HPDE6-E6E7 (cell line): ENCODE measurements at regions not wholly inside any gene's neighbourhood (a gene's known extent, or its start where the extent isn't known, plus 50 kb on each side); places are given as distances from the start of the nearest gene placed in this dataset.
A peak's percentile ranks its signal among the peaks of the same experiment; 100 is the strongest.

ENCODE experiments used
- DNase-seq: peaks from one replicate; pipeline ENCODE4 v3.0.0; 2011; ENCODE audit warnings: missing footprints; ENCODE audit errors: extremely low spot score

- no peak for DNase-seq
These were observed 139.8 kb downstream of the RPL22L1 start for GRCh38 chr3:170730071-170730812.

DNA sequence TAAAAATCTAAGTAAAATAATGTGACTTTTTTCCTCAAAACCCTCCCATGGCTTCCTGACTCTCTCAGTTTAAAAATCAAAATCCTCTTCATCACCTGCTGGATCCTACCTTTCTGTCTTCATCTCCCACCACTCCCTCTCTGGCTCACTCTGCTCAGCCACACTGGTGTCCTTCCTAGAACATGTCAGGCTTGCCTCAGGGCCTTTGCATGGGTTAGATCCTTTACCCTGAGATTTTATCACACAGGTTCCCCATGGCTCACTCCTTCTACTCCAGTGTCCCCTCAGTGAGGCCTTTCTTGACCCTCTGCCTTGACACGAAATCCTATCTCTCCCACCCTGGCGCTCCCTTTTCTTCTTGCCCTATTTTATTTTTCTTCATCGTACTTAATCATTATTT lies 141.8 kb downstream of the RPL22L1 start:
- no peak for DNase-seq

- DNase-seq: no peak
These were observed 141.9 kb upstream of the SLC7A14 start for GRCh38 chr3:170727754-170728153.

GRCh38 chr3:170726976-170727661 lies 141.2 kb upstream of the SLC7A14 start:
- peak; percentile 82 for DNase-seq

GRCh38 chr3:170725285-170725731 lies 139.4 kb upstream of the SLC7A14 start:
- DNase-seq: no peak

DNA sequence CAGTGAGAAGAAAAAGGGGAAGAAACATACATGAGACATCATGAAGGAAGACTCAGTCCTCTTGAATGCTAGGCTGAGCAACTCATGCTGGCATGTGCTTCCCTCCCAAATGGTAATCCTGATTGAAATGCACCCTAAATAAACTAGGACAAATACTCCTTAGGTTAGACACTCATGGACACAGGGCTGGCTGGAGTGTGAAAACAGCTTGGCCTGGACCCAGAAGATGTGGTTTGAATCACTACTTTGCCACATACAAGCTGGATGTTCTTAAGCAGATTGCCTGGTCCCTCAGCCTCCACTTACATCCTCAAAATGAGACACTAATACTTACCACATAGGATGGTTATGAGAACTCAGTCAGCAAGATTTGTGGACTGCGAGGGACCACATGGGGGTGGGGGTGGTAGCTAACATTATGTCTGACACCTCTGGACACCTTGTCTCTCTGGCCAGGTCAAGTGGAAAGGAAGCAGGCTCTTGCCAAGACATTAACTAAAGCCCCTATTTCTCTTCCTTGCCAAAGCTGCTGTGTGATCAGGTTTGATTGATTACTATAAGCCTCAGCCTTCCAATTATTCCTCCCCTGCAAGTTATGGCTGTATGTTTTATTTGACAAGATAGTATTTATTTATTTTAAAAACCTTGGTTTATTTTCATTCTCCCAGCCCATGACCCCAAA lies 138.9 kb upstream of the SLC7A14 start:
- DNase-seq: no peak

DNA sequence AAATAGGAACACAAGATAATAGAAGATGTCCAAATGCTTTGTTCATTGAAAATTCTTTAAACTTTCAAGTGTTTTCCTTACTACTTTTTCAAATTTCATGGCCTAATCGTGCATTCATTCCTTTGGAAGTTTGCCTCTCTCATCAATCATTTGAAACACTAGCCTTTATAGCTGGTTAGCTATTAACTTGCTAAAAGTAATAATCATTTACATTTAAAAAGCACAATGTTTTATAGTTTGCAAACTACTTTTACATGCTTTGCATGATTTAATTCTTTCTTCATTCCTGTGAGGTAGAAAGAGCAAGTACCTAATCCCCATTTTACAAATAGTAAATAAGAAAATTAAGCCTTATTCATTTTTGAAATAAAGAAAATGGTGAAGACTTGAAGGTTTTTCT lies 137.4 kb upstream of the SLC7A14 start:
- no peak for DNase-seq

DNA sequence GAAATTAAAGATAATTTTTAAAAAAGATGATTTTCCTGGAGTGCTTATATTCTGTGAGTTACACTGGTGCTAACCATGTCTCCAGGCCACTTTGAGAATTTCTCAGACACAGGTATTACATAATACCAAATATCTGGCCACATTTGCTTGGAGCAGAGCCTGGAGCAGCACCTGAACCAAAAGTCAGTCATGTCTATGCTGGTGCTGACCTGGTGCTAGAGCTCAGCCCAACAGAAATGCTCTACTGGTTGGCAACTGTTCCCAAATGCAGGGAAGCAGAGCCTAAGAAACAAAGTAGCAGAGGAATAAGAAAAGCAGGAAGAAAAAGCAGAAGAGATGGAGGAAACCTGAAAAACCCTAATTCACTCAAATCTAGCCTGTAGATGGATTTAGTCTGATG lies 135.7 kb upstream of the SLC7A14 start:
- no peak for DNase-seq

DNA sequence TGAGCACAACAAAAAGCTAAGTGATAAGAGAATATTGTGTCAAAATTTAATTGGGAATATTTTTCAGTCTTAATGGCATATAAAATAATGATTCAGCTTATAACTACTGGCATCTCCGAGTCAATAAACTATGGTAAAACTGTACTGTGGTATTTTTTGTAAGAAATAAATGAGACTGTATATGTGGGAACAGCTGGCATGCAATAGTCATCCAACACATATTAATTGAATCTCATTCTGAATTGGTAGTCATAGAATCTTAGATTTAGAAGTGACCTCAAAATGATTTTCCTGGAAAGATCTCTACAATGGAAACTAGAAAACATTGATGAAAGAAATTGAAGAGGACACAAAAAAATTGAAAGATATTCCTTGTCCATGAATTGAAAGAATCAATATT lies 133.4 kb upstream of the SLC7A14 start:
- no peak for DNase-seq

DNA sequence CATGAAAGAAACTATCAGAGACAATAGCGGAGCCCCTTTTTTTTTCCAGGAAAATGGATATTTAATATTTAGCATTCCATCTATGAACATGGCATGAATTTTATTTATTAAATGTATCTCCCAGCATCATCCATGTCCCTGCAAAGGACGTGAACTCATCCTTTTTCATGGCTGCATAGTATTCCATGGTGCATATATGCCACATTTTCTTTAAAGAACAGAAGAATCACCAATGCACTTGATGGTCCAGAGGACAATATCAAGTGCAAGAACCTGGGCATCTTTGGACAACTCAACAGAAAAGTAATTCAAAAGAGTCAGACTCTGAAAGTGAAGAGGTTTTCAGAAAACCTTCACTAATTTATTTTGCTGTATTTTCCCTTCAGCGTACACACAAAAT lies 133.0 kb upstream of the SLC7A14 start:
- no peak for DNase-seq

GRCh38 chr3:170717410-170718402 lies 131.8 kb upstream of the SLC7A14 start:
- no peak for DNase-seq

- no peak for DNase-seq
These were observed 130.4 kb upstream of the SLC7A14 start for GRCh38 chr3:170716172-170716805.

DNA sequence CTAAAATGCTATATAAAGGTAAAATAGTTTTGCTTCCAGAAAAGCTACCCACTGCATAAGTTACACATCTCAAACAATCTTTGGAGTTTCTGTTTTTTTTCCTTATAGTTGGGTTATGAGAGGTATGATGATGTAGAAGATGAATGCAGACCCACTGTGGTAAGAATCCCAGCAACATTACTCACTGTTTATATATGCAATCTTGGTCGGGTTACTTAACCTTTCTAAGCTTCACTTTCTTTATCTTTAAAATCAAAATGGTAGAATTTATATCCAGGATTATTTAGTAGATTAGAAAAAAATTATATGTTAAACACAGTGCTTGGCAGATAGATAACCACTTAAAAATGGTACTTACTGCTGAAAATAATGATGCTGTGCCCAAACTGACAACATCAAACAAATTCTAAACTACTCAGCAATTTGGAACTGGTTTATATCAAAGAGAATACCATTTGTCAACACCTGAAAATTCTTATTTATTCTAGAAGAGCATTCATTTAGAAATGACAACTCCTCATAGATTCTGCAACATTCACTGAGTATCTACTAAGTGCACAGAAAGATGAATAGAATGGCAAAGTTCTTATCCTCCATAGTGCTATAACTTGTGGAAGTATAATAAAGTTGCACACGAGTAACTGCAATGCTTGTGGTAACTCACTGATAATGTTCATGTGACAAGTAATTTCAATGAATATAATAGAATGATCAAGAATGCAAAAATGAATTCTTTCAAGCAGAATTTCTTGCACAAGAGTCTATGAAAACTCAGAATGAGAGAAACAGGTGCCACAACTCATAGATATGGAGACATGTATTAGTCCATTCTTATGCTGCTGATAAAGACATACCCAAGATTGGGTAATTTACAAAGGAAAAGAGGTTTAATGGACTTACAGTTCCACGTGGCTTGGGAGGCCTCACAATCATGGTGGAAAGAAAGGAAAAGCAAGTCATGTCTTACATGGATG lies 129.0 kb upstream of the SLC7A14 start:
- peak; percentile 31 for DNase-seq

GRCh38 chr3:170714122-170714521 lies 128.2 kb upstream of the SLC7A14 start:
- no peak for DNase-seq

DNA sequence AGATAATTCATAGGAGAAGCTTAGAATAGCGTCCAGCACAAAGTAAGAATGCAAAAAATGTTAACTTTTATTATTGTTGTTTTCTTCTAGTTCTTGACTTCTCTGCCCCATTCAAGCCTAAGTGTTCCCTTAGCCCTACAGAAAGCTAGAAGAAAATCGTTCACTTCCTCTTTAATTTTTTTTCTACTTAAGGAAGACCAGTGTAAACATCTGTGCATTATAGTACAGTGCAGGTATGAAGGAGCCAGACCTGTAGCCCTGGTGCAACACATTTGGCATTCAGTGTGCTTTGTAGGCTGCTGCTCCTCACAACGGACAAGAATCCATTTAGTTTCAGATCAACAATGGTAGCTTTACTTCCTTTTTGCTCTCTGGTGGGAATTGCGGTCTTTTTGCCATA lies 127.8 kb upstream of the SLC7A14 start:
- DNase-seq: no peak

DNA sequence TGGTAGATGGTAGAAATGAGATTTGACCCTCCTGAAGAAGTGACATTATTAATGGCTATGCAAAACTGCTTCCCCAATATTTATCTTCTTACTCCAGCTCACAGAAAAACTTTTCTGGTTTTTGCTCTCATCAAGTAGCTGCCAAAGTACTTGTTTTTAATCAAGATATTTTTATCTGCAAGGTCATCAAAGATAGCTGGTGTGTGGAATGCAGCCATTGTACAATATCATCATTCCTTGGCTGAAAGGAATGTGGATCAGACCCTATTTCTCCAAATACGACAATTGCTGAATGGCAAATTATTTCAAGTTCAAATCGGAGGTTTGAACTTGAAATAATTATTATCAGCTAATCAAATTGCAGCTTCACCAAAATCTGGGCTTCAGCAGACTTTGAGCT lies 126.9 kb upstream of the SLC7A14 start:
- DNase-seq: no peak

GRCh38 chr3:170712336-170712735 lies 126.5 kb upstream of the SLC7A14 start:
- DNase-seq: no peak

GRCh38 chr3:170711786-170712185 lies 125.9 kb upstream of the SLC7A14 start:
- DNase-seq: no peak

- DNase-seq: no peak
These were observed 123.2 kb upstream of the SLC7A14 start for GRCh38 chr3:170709046-170709445.

DNA sequence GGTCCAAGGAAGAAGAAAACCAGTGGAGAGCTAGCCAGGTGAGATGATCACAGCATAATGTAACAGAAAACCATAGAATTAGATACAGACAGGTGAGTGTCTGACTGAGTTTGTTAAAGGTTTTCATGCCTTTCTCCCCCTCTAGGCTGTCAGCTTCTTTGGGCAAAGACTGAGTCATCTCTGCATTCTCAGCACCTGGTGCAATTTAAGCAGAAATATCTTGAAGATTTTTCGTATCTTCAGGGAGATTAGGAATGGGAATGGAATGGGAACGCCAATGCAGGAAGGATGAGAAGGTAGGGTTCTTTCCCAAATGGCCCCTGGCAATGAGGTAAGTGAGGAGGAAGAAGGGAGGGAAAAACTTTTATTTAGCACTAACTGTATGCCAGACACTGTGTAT lies 122.0 kb upstream of the SLC7A14 start:
- DNase-seq: peak; percentile 51
